ENCODE measurements at regions not wholly inside any gene's neighbourhood (a gene's known extent, or its start where the extent isn't known, plus 50 kb on each side); places are given as distances from the start of the nearest gene placed in this dataset.

DNA sequence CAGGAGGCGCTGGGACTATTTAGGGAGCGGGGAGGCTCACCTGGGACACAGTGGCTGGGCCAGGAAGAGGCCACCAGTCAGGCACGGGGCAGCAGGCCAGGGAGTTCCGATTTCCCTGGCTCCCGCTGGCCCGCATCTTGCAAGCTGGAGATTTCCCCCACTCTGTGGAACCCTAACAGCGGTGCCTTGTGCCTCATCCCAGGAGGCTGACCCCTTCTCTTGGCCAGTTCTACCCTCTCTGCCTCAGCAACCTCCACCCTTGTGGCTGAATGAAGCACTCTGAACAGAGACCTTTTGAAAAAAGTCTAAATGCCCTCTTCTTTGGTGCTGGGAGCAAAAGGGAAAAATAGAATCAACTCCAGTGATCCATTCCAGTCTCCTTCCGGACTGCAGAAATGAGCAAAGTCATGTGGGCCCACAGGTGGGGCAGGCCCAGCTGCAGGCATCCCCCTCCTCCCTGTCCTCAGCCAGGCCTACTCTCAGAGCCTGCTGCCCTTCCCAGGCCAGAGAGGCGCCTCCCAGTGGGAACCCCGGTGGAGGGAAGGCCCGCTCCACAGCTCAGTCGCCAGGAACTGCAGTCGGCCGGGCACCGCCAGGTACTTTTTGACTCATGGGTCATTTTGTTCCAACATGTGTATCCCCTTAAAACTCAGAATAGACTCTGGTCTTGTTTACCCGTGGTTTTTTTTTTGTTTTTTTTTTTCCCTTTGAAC is 155.5 kb downstream of the ZNF248 start:
- ChIA-PET POLR2A (no interaction called here), CTCF (no interaction called here)
- H3K27me3 ChIP-seq (replicated peaks; ENCODE audit: control insufficient read depth, insufficient read depth, low read length) = no peaks in the 10 kb centered on the region
- Mint-ChIP-seq H3K4me1 (ENCODE audit: low read depth, unreplicated experiment) (no peaks in the 10 kb centered on the region), H3K36me3 (ENCODE audit: insufficient read depth, unreplicated experiment) (no peaks in the 10 kb centered on the region), H3K4me3 (ENCODE audit: unreplicated experiment) (no peak overlapping the region), H3K9me3 (ENCODE audit: unreplicated experiment) (peaks cover 15% of the 10 kb centered on the region), H3K27ac (ENCODE audit: unreplicated experiment) (no peak overlapping the region), H3K27me3 (ENCODE audit: insufficient read depth, unreplicated experiment) (no peaks in the 10 kb centered on the region)
- H3K4me1 ChIP-seq = no peaks in the 10 kb centered on the region
- H3K9me3 ChIP-seq = no peaks in the 10 kb centered on the region
- no peak overlapping the region for H3K4me3 ChIP-seq (ENCODE audit: low read depth, low read length)
- TF ChIP-seq CTCF (IDR thresholded peaks at IDR 0.05; ENCODE audit: insufficient read depth in 1 of 2, low read depth in 1 of 2, low read length in 1 of 2, severe bottlenecking in 1 of 2, unreplicated experiment in 1 of 2) = no peak
- H3K36me3 ChIP-seq (ENCODE audit: control insufficient read depth, insufficient read depth, low read length) = no peaks in the 10 kb centered on the region
- BruUV-seq (replicated peaks) = no TSS peak
- DNase-seq = no peak
- intact Hi-C loops (cut with micrococcal nuclease; ENCODE audit: unreplicated experiment) = no loop called here

DNA sequence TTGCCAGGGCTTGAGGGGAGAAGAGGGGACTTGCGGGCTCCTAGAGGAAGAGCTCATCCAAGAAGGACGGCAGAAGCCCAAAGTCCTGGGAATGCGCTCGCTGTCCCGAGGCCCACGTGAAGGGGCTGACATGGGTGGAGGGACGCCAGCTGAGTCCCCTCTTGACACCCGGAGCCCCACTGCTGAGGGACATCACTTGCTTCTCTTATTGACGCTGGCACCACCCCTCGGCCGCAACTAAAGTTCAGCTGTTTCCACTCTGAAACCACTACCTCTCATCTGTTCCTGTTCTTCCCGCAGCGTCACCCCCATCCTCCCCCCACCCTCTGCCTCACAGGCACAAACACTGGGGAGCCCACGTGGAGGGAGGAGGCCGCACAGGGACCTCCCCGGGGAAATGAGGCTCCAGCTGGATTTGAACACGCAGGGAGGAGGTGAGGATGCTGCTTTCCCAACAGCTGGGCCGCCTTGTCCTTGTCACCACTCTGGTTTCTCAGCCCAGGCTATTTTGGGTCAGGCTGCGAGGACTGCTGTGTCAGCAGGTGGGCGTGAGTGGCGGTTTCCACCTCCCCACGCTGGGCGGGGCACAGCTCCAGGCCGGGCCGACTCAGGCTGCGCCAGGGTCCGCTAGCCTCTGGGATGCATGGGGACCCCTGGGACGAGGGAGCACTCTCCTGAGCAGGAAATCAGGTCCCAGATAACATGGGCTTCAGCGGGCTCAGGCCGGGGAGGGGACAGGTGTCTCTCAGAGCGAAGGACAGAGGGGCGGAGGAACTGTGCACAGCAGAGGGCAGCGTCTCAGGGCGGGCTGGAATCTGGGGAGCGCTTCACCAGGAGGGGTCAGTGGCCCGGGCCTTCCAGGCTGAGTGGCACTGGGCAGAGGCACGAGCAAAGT is 156.3 kb downstream of the ZNF248 start:
- H3K36me3 Mint-ChIP-seq (ENCODE audit: insufficient read depth, unreplicated experiment) = no peaks in the 10 kb centered on the region
- H3K36me3 ChIP-seq (ENCODE audit: control insufficient read depth, insufficient read depth, low read length) = no peaks in the 10 kb centered on the region
- H3K27me3 ChIP-seq (replicated peaks; ENCODE audit: control insufficient read depth, insufficient read depth, low read length) = no peaks in the 10 kb centered on the region
- H3K4me3 ChIP-seq (ENCODE audit: low read depth, low read length) = no peak overlapping the region
- no peak overlapping the region for H3K27ac Mint-ChIP-seq (ENCODE audit: unreplicated experiment)
- ChIA-PET CTCF (no interaction called here), POLR2A (no interaction called here)
- DNase-seq = no peak
- TF ChIP-seq CTCF (IDR thresholded peaks at IDR 0.05; ENCODE audit: insufficient read depth in 1 of 2, low read depth in 1 of 2, low read length in 1 of 2, severe bottlenecking in 1 of 2, unreplicated experiment in 1 of 2) = no peak
- no peaks in the 10 kb centered on the region for H3K4me1 ChIP-seq
- no peak overlapping the region for H3K4me3 Mint-ChIP-seq (ENCODE audit: unreplicated experiment)
- H3K27me3 Mint-ChIP-seq (ENCODE audit: insufficient read depth, unreplicated experiment) = no peaks in the 10 kb centered on the region
- no peaks in the 10 kb centered on the region for H3K4me1 Mint-ChIP-seq (ENCODE audit: low read depth, unreplicated experiment)
- H3K9me3 Mint-ChIP-seq (ENCODE audit: unreplicated experiment) = peaks cover 17% of the 10 kb centered on the region
- intact Hi-C loops (cut with micrococcal nuclease; ENCODE audit: unreplicated experiment) = no loop called here
- no peaks in the 10 kb centered on the region for H3K9me3 ChIP-seq
- no TSS peak for BruUV-seq (replicated peaks)

GRCh38 chr10:37687581-37687980 is 169.8 kb downstream of the ZNF248 start:
- no peak for DNase-seq
- Mint-ChIP-seq H3K4me1 (ENCODE audit: low read depth, unreplicated experiment) (no peaks in the 10 kb centered on the region), H3K4me3 (ENCODE audit: unreplicated experiment) (no peak overlapping the region), H3K27ac (ENCODE audit: unreplicated experiment) (no peak overlapping the region), H3K27me3 (ENCODE audit: insufficient read depth, unreplicated experiment) (no peaks in the 10 kb centered on the region), H3K9me3 (ENCODE audit: unreplicated experiment) (peaks cover 26% of the 10 kb centered on the region), H3K36me3 (ENCODE audit: insufficient read depth, unreplicated experiment) (no peaks in the 10 kb centered on the region)
- no peak overlapping the region for H3K4me3 ChIP-seq (ENCODE audit: low read depth, low read length)
- H3K27me3 ChIP-seq (replicated peaks; ENCODE audit: control insufficient read depth, insufficient read depth, low read length) = no peaks in the 10 kb centered on the region
- POLR2A ChIA-PET = no interaction called here
- H3K9me3 ChIP-seq = peaks cover 3% of the 10 kb centered on the region
- intact Hi-C loops (cut with micrococcal nuclease; ENCODE audit: unreplicated experiment) = no loop called here
- BruUV-seq (replicated peaks) = no TSS peak
- no peak for TF ChIP-seq CTCF (IDR thresholded peaks at IDR 0.05; ENCODE audit: insufficient read depth in 1 of 2, low read depth in 1 of 2, low read length in 1 of 2, severe bottlenecking in 1 of 2, unreplicated experiment in 1 of 2)
- CTCF ChIA-PET = no interaction called here
- no peaks in the 10 kb centered on the region for H3K4me1 ChIP-seq
- no peaks in the 10 kb centered on the region for H3K36me3 ChIP-seq (ENCODE audit: control insufficient read depth, insufficient read depth, low read length)

Measured in Caco-2 (cell line).